Bronchial epithelial cell (primary cell): ENCODE measurements at regions not wholly inside any gene's neighbourhood (a gene's known extent, or its start where the extent isn't known, plus 50 kb on each side); places are given as distances from the start of the nearest gene placed in this dataset.

ENCODE experiments used
- DNase-seq: peaks from one replicate; pipeline ENCODE4 v3.0.0-alpha.2; 2010; ENCODE audit warnings: low read depth
- FAIRE-seq: peaks from 2 replicates; lab custom pipeline; 2011; peaks lifted over from hg19 to GRCh38; lab: Jason Lieb, UNC
- H3K27me3 ChIP-seq: 2 replicates; pipeline ENCODE4 v1.5.1; 2011; ENCODE audit warnings: low read length; ENCODE audit not compliant: control insufficient read depth, insufficient read depth
- H3K36me3 ChIP-seq: 2 replicates; pipeline ENCODE4 v1.5.1; 2011; ENCODE audit warnings: low read length; ENCODE audit not compliant: control insufficient read depth, insufficient read depth
- H3K4me3 ChIP-seq: 2 replicates; pipeline ENCODE4 v1.5.1; 2011; ENCODE audit warnings: mild to moderate bottlenecking, low read depth, low read length, control low read depth
- TF ChIP-seq, protein P1 (sequence below): IDR thresholded peaks from 2 replicates; pipeline ENCODE4 v1.5.1; 2011; ENCODE audit warnings: mild to moderate bottlenecking, moderate library complexity, low read length, control low read depth, inconsistent platforms; ENCODE audit not compliant: insufficient read depth, severe bottlenecking

- Histone ChIP-seq H3K27me3 (no peaks in the 10 kb centered on the region), H3K36me3 (no peaks in the 10 kb centered on the region), H3K4me3 (no peak overlapping the region)
- TF ChIP-seq, protein P1, sequence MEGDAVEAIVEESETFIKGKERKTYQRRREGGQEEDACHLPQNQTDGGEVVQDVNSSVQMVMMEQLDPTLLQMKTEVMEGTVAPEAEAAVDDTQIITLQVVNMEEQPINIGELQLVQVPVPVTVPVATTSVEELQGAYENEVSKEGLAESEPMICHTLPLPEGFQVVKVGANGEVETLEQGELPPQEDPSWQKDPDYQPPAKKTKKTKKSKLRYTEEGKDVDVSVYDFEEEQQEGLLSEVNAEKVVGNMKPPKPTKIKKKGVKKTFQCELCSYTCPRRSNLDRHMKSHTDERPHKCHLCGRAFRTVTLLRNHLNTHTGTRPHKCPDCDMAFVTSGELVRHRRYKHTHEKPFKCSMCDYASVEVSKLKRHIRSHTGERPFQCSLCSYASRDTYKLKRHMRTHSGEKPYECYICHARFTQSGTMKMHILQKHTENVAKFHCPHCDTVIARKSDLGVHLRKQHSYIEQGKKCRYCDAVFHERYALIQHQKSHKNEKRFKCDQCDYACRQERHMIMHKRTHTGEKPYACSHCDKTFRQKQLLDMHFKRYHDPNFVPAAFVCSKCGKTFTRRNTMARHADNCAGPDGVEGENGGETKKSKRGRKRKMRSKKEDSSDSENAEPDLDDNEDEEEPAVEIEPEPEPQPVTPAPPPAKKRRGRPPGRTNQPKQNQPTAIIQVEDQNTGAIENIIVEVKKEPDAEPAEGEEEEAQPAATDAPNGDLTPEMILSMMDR, result no peak
- DNase-seq (no peak), FAIRE-seq (no peak)
Observed at GRCh38 chr1:177838907-177839485, 130.9 kb downstream of the SEC16B start.

DNA sequence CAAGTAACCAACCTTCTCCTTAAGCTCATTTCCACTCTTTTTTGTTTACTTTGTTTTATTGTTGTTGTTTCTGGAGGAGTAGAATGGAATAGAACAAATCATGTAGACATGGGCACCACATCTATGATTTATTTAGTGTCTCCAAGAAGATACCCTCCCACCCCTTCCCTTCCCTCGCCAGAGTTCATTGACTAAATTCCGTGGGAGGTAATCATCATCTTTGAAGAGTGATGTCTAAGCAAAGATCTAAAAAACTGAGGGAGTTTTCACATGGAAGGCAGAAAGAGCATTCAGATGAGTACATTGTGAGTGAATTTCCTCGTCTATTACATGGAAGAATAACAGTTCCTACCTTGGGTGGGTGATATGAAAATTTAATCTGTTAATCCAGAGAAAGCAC is 136.2 kb downstream of the SEC16B start:
- H3K4me3 ChIP-seq, result no peak overlapping the region
- no peak for DNase-seq
- no peaks in the 10 kb centered on the region for H3K36me3 ChIP-seq
- TF ChIP-seq, protein P1, result no peak
- no peak for FAIRE-seq
- H3K27me3 ChIP-seq, result no peaks in the 10 kb centered on the region

DNA sequence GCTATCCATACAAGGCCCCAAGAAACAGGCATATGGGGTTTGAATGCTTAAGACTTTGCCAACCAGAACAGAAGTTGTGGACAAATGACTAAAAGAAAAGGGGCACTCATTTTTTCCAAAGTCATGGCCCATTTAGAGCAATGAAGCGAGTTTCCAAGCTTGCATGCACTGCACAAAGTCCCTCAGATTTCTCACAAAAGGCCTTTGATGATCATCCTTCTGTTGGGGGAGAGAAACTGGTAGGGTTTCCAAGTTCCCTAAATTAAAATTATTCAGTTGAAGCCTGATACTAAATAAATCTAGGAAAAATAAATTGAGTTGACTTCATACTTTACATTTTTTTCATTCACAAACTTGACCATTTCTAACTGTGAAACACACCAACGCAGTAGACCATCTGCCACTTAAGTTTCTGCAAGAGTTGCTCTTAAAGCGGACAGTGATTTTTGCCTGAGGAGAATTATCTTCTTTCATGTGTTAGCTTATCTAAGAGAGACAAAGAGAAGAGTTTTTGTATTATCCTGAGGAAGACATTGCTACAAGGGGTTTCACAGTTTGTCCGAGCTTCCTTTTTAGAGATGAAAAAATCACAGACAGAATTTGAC is 139.2 kb downstream of the SEC16B start:
- FAIRE-seq, result no peak

DNA sequence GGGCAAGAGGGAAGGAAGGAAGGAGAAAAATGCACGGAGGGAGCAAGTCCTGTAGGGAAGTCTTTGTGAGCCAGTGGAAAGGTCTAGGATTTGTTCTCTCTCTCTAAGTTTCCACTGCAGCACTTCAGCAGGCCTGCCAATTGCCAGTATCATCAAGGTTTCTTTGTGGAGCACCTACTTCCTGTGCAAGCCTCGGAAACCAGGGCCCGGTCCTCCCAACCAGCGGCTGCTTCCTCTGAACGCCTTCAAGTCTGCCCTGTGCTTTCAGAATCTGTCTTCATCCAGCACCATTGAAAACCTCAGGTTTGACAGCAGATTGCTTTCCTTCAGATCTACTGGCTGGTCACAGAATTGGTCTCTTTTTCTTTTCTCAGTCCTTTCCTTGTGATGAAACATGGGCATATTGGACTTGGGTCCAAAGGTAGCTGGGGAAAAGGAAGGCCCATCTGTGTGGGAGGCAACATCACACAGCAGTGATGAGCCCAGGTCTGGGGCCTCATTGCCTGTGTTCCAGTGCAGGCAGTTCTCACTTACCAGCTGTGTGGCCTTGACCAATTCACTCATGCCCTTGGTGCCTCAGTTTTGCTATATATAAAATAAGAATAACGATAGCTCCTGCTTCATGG is 144.5 kb downstream of the SEC16B start:
- Histone ChIP-seq H3K36me3 (no peaks in the 10 kb centered on the region), H3K27me3 (no peaks in the 10 kb centered on the region), H3K4me3 (no peak overlapping the region)
- FAIRE-seq, result no peak
- no peak for DNase-seq
- TF ChIP-seq, protein P1, result no peak

More for the DNA sequence above, 139.2 kb downstream of the SEC16B start:
- DNase-seq, result no peak
- TF ChIP-seq, protein P1, result no peak
- Histone ChIP-seq H3K36me3 (no peaks in the 10 kb centered on the region), H3K4me3 (no peak overlapping the region), H3K27me3 (no peaks in the 10 kb centered on the region)

GRCh38 chr1:177824508-177824982 is 145.3 kb downstream of the SEC16B start:
- no peaks in the 10 kb centered on the region for H3K36me3 ChIP-seq
- DNase-seq, result no peak
- TF ChIP-seq, protein P1, result no peak
- no peaks in the 10 kb centered on the region for H3K27me3 ChIP-seq
- no peak for FAIRE-seq
- no peak overlapping the region for H3K4me3 ChIP-seq
